ENCODE measurements at regions not wholly inside any gene's neighbourhood (a gene's known extent, or its start where the extent isn't known, plus 50 kb on each side); places are given as distances from the start of the nearest gene placed in this dataset.
"Not testable (repeated sequence)": the region's sequence is repeated elsewhere in the genome, so short reads cannot be mapped to it uniquely, and the experiment has no call there.

GRCh38 chr4:69032847-69033638 is 63.2 kb upstream of the UGT2B7 start:
- no peak for TF ChIP-seq CTCF (IDR thresholded peaks at IDR 0.05; ENCODE audit: insufficient read depth, low read depth, low read length, missing control alignments)
- peak; percentile 89 for DNase-seq (ENCODE audit: low read depth)
- H3K4me3 ChIP-seq (ENCODE audit: low read length): no peak overlapping the region

GRCh38 chr4:69034315-69034740 is 61.9 kb upstream of the UGT2B7 start:
- DNase-seq (ENCODE audit: low read depth): peak; percentile 12

GRCh38 chr4:69038582-69038981 is 57.7 kb upstream of the UGT2B7 start:
- peak; percentile 85 for DNase-seq (ENCODE audit: low read depth)
- H3K4me3 ChIP-seq (ENCODE audit: low read length): no peak overlapping the region

More at GRCh38 chr4:69034315-69034740, 61.9 kb upstream of the UGT2B7 start:
- H3K4me3 ChIP-seq (ENCODE audit: low read length): not testable (repeated sequence)

GRCh38 chr4:69039071-69039470 is 57.2 kb upstream of the UGT2B7 start:
- H3K4me3 ChIP-seq (ENCODE audit: low read length): no peak overlapping the region
- DNase-seq (ENCODE audit: low read depth): no peak
- TF ChIP-seq CTCF (IDR thresholded peaks at IDR 0.05; ENCODE audit: insufficient read depth, low read depth, low read length, missing control alignments): no peak

More at GRCh38 chr4:69038582-69038981, 57.7 kb upstream of the UGT2B7 start:
- TF ChIP-seq CTCF (IDR thresholded peaks at IDR 0.05; ENCODE audit: insufficient read depth, low read depth, low read length, missing control alignments): no peak

GRCh38 chr4:69044247-69044646 is 52.0 kb upstream of the UGT2B7 start:
- no peak for DNase-seq (ENCODE audit: low read depth)

More at GRCh38 chr4:69044247-69044646, 52.0 kb upstream of the UGT2B7 start:
- no peak overlapping the region for H3K4me3 ChIP-seq (ENCODE audit: low read length)
- no peak for TF ChIP-seq CTCF (IDR thresholded peaks at IDR 0.05; ENCODE audit: insufficient read depth, low read depth, low read length, missing control alignments)
